ENCODE measurements at regions not wholly inside any gene's neighbourhood (a gene's known extent, or its start where the extent isn't known, plus 50 kb on each side); places are given as distances from the start of the nearest gene placed in this dataset.
A peak's percentile ranks its signal among the peaks of the same experiment; 100 is the strongest.

DNA sequence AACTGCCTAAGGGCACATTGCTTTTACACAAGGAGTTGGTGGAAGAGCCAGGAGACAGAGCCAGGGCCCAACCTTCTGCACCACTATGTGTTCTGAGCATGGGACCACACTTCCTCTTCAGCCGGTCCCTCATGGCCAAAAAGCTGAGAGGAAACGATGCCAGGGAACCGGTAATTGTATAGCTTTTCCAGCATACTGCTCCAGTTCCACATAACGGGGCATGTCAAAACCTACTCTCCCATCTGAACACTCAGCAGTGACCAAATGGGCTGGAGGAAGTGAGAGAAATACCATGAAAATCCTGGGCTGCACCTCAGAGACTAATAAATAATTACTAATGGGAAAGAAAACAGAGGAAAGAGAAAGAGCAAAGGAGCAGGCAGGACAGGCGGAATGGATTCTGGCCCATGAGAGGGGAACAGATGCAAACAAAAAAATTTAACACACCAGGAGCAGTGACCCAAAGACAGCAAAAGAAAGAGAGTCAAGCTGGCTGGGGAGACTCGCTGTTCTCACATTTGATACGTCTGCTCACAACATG, 52.0 kb upstream of the BMP2 start:
- DNase-seq (ENCODE audit: low read depth in 2 of 3, low spot score in 2 of 3) = no peak

GRCh38 chr20:6714279-6714711, 53.2 kb upstream of the BMP2 start:
- no peak for DNase-seq (ENCODE audit: low read depth in 2 of 3, low spot score in 2 of 3)

DNA sequence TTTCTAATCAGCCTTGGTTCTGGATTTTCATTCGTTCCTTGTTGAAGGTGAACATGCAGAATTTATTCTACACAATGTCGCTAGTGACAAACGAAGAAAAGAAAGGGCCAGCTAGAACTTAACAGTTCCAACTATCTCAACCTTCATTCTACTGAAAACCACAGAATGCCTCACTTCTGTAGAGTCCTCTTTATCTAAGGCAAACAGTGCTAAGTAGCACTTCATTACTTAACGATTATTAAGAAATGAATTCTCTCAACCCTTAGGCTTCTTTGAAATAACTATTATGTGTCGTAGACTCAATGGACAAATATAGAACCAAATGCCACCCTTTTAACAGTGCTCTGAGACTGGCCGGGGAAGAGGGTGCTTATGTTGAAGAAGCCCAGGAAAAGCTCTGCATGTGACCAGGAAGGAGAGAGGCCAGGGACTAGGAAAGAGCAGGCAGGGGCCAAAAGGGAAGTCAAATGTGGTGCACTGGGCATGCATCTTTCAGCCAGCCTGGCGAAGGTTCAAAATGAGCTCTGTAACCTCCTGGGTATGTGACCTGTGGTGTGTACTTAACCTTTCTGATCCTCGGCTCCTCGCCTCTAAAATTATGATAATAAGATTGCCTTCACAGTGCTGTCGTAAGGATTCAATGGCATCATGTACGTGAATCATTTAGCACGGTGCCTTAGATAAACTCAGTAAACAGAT, 55.4 kb upstream of the BMP2 start:
- DNase-seq (ENCODE audit: low read depth in 2 of 3, low spot score in 2 of 3) = no peak

DNA sequence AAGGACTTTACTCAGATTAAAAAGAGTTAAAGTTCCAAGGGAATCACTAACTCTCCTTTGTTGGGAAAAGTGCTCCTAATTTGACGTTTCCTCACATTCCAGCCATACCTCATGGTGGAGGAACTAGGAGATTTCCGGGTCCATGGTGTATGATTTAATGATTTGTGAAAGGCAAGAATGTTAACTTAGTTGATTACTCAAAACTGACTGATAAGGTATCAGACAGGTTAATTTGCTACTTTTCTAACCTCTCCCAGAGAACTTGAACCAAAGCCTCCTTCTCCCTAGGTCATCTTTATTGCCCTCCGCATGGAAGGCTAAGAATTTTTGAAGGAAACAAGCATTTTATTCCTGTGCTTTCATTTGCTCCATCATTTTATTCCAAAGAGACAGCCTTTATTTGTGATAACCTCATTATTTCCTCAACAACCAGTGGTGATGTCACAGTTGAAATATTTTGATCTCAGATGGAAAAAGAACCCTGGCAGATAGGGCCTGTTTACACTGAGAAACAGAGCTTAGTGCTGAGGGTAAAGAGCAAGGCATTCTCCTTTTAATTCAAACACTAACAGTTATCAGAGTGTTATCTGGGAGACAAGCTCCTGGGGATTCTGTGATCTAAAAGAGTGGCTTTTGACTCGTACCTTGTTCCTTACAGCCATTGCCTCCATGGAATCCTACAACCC, 57.4 kb upstream of the BMP2 start:
- no peak for DNase-seq (ENCODE audit: low read depth in 2 of 3, low spot score in 2 of 3)

- DNase-seq (ENCODE audit: low read depth in 2 of 3, low spot score in 2 of 3) = no peak
Measured at GRCh38 chr20:6708010-6708409, 59.5 kb upstream of the BMP2 start.

GRCh38 chr20:6707321-6707831, 60.1 kb upstream of the BMP2 start:
- DNase-seq (ENCODE audit: low read depth in 2 of 3, low spot score in 2 of 3) = peak in 2 of 3 donors; percentile 40 to 48

GRCh38 chr20:6705926-6706548, 61.4 kb upstream of the BMP2 start:
- no peak for DNase-seq (ENCODE audit: low read depth in 2 of 3, low spot score in 2 of 3)

DNA sequence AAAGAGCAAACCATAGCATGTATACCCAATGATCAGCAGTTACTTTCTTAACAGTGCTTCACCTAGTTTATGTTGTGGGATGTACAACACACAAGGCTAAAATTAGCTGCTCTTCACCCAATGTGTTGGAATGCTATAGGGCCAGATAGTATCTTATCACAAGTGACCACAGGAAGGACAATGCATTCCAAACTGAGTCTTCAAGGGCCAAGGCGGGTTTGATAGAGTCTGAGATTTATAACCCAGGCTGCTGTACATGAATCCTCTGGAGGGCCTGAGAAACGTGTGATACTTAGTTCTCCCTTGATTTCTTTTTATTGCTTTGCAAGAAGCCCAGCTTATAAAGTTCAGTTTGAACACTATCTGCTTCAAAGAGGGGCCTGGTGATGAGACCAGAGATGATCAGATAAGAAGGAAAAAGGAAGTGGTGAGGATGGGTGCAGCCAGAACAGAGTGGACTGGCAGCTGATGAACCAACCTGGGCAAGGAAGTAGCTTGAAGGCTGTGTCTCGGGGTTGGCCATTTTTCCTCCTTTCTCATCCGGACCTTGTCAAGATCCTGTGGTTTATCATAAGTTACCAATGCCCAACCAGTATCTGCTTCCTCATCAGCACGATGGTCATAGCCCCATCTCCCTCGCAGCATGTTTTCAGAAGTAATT, 62.2 kb upstream of the BMP2 start:
- DNase-seq (ENCODE audit: low read depth in 2 of 3, low spot score in 2 of 3) = no peak

DNA sequence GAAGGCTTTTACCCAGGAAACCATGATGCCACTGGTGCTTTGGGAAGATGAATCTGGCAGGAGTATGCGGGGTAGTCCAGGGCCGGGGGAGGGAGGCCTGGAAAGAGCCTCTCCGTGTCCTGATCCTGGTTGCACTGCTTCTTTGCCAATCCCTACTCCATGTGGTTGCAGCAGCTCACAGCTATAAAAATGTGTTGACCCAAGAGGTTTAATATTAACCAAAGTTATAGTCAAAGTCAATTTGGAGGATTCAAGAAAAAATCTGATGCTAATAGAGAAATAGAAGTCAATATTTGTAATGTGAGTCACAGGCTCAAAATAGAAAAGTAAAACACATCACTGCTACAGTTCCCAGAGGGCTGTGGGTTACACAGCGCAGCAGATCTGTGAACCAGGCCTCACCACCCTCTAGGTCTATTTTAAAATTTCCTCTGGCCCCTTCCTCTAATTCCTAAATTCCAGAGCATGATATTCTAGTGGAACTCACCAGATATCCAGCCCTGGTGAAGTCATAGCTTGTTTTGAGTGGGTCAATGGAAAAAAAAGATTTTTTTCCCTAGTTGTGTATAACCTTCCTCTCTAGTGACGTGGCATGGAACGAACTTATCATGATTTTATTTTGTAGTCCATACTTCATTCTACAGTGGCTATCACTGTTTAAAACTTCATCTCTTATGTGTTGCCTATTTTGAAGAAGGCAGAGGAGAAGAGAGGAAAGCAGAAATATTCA, 63.2 kb upstream of the BMP2 start:
- no peak for DNase-seq (ENCODE audit: low read depth in 2 of 3, low spot score in 2 of 3)

DNA sequence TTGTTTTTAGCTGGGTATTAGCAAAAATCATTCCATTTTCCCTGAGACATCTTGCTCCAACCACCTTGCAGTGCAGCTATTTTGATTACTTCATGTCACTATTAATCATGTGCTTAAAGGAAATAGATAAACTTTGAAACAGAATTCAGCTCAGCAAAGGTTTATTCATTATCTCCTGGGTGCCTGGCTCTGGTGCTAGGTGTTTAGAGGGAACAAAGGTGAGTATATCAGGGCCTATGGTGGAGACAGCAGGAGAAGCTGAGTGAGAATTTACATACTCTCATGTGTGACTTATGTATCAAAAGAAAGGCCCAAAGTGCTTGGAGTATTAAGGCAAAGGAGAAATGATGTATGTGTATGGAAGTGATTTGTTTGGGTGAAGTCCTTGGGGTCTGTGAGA, 63.8 kb upstream of the BMP2 start:
- DNase-seq (ENCODE audit: low read depth in 2 of 3, low spot score in 2 of 3) = no peak

- no peak for DNase-seq (ENCODE audit: low read depth in 2 of 3, low spot score in 2 of 3)
Measured at GRCh38 chr20:6703047-6703446, 64.4 kb upstream of the BMP2 start.

DNA sequence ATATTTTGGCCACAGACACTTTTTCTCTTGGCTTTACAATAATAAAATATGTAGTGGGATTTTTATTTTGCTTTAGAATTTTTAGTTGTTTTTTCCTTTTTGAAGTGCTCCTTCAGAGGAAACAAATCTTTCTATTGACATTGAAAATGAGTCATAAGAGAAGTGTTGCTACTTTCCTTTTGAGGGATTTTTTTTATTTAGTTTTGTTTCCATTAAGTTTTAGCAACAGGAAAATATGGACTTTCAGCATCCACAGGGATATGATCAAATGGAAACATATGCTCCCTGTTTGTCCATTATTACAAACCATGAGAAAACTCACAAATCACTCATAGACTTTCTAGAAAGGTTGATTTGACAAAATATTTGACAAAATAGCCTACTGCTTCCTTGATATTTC, 65.3 kb upstream of the BMP2 start:
- no peak for DNase-seq (ENCODE audit: low read depth in 2 of 3, low spot score in 2 of 3)

GRCh38 chr20:6700563-6701329, 66.7 kb upstream of the BMP2 start:
- peak in 2 of 3 donors; percentile 54 to 62 for DNase-seq (ENCODE audit: low read depth in 2 of 3, low spot score in 2 of 3)

GRCh38 chr20:6699921-6700562, 67.4 kb upstream of the BMP2 start:
- no peak for DNase-seq (ENCODE audit: low read depth in 2 of 3, low spot score in 2 of 3)

DNA sequence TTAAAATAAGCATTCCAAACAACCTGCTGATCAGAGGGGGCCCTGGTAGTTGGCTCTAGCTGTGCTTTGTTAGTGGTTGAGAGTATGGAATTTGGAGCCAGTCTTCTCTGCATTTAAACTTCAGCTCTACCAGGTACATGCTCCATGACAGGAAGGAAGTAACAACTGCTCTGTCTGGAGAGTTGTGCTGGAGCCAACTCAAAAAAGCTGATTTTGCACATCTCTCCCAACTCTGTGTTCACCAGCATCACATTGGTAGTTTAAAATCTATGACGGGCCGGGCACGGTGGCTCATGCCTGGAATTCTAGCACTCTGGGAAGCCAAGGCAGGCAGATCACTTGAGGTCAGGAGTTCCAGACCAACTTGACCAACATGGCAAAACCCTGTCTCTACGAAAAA, 68.8 kb upstream of the BMP2 start:
- DNase-seq (ENCODE audit: low read depth in 2 of 3, low spot score in 2 of 3) = no peak

DNA sequence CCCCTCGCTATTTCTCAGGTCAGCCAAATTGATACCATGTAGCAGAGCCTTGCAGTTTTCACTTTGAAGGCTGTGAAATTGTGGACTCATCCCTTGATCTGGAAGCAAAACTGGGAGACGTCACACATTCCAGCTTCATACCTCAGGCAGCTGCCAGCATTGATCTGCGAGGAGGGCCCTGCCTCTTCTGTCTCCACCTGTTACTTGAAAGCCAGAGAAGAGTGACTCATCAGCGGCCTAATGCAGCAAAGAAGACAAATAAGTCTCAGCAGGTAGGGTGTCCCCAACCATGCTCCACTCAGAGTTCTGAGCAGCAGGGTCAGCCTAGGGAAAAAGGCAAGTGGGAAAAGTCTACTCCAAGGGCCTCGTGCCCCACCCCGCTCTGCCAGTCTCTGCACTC, 69.4 kb upstream of the BMP2 start:
- DNase-seq (ENCODE audit: low read depth in 2 of 3, low spot score in 2 of 3) = no peak

GRCh38 chr20:6697228-6697972, 70.1 kb upstream of the BMP2 start:
- DNase-seq (ENCODE audit: low read depth in 2 of 3, low spot score in 2 of 3) = no peak

GRCh38 chr20:6696001-6696400, 71.5 kb upstream of the BMP2 start:
- DNase-seq (ENCODE audit: low read depth in 2 of 3, low spot score in 2 of 3) = no peak

Measured in hematopoietic multipotent progenitor cell (in vitro differentiated cells).